Stimulated activated CD8-positive, alpha-beta memory T cell treated with anti-CD3 and anti-CD28 coated beads, Interleukin-15, amount 100 ng/mL, for 1 hour (primary cell): ENCODE measurements at regions not wholly inside any gene's neighbourhood (a gene's known extent, or its start where the extent isn't known, plus 50 kb on each side); places are given as distances from the start of the nearest gene placed in this dataset.

Experiments used
- DNase-seq: peaks from one replicate; pipeline ENCODE4 v3.0.0-alpha.2; 2020; ENCODE audit warnings: low read depth

DNA sequence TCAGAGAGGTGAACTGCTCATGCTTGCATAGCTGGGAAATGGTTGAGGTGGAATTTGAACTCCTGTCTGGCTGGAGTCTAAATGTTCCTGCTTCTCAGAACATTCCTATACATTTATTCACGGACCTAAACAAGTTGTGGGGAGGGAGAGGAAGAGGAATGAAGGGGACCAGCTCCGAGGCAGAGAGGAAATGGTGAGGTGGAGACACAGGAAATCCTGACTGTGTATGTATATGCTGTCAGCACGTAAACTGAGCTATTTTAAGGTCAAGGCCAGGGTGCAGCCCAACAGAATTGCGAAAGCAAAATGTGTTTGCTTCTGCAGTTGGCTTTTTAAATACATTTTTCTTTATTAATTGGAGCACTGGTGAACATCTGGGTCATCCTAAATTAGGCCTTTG, 74.1 kb upstream of the POMGNT2 start:
- DNase-seq, result peak; percentile 17

- no peak for DNase-seq
Measured at GRCh38 chr3:43178891-43179366, 73.0 kb upstream of the POMGNT2 start.

- DNase-seq, result no peak
Measured at GRCh38 chr3:43177085-43177484, 71.2 kb upstream of the POMGNT2 start.

DNA sequence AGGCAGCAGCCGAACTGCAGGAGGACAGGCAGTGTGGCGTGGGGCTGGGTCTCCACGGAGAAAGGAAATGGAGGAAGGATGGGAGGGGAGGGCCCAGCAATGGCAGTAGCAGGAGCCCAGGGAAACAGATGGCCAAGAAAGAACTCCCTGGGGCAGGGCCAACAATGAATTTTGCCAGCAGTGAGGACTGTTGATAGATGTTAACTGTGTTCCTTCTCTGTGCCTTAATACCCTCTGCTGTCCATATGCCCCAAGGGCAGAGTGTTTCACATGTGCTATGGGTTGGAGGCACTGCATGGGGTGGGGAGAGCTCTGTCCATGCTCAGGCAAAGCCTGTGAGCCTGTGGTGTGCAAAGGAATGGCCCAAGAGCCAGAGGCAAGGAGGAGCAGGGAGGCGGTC, 70.8 kb upstream of the POMGNT2 start:
- no peak for DNase-seq

- DNase-seq, result no peak
Measured at GRCh38 chr3:43175541-43175940, 69.7 kb upstream of the POMGNT2 start.

DNA sequence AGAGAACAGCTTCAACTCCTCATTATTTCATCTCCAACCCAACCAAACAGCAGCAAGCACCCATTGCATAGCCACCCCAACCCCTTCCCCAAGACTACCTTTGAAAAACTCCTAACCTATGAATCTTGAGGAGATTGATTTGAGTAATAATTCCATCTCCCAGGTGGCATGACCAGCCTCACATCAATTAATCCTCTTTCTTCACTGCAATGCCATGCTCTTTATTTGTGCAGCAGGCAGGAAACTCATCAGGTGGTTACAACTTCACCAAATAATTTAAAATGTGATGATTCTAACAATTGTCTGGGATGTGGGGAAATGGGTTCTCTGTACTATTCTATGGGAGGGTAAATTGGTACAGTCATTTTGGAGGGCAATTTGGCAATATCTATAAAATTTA, 68.1 kb upstream of the POMGNT2 start:
- no peak for DNase-seq

- DNase-seq, result no peak
Measured at GRCh38 chr3:43171748-43172147, 65.9 kb upstream of the POMGNT2 start.

GRCh38 chr3:43170553-43170952, 64.7 kb upstream of the POMGNT2 start:
- DNase-seq, result no peak

DNA sequence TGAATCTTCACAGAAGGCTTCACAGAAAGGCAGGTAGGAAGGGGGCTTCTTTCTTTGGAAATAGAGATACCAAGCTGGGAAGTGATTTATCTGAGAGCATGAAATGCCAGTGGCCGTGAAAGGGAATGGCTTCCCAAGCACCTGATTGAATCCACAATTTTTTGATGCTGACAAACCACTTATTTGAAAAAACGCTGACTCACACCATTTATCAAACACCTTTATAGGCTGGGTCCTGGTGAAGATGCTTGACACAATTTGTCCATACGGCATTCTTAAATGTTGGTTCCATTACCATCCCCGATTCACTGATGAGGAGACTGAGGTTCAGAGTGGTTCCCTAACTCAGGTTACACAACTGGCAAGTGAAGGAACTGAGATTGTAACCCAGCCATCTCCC, 64.1 kb upstream of the POMGNT2 start:
- DNase-seq, result no peak

- DNase-seq, result no peak
Measured at GRCh38 chr3:43166406-43166805, 60.5 kb upstream of the POMGNT2 start.

GRCh38 chr3:43165786-43166185, 59.9 kb upstream of the POMGNT2 start:
- DNase-seq, result no peak

DNA sequence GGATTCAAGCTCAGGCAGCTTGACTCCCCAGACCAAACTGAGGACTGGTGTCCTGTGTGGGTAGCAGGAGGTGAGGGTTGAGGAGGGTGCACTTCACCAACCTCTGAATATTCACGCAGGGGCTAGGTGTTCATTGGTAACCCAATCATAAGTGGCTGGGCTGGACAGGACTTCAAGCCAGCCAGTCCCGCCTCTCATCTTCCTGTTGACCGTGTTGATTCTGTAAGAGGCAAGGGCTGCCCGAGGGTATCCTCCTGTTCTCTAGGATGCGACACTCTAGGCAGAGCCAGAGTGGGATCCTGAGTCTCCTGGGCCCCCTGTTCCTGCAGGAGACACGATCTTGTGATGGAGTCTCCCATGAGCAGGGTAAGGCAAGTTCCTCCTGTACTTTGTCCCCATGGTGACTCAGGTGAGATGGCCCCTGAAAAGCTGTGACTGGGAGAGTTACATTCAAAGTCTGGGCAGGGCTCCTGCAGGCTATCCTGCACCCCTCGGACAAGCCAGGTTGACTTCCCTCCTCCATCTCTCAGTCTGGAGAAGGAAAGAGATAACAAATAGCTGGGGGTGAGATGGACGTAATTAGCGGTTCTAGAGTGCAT, 58.1 kb upstream of the POMGNT2 start:
- DNase-seq, result no peak

- no peak for DNase-seq
Measured at GRCh38 chr3:43162230-43163084, 56.6 kb upstream of the POMGNT2 start.

GRCh38 chr3:43161684-43162229, 55.9 kb upstream of the POMGNT2 start:
- DNase-seq, result no peak

DNA sequence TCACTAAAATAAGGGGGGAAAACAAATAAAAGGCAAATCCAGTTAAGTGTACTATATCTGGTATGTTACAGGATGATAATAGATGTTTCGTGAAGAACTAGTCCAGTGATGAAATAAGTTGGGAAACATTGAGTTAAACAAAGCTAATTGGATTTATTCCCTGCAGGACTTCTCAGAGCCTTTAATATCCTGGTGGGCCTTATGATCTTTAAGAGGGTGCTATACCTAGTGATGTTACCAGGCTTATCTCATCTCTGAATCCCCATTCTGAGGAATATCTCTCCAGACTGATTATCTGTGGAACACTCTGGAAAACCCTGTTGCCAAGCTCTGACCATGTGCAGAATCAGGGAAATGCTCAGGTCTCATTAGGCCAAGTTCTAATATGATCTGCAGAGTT, 54.8 kb upstream of the POMGNT2 start:
- no peak for DNase-seq

DNA sequence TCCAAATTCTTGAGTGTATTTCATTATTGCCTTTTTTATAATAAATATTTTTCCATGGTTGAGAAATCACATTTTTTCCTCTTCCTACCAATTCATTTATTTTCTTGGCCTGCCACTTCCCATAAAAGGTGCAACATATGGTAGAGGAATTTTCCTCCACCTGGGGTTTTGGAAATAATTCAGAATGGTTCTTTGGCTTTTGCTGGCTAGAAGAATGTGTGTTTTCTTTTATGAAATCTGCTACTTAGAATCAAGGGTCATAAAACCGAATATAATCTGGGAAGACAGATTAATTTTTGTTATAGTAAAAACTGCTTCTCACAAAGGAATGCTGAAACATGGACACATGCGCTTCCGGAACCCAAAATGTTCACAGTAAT, 54.0 kb upstream of the POMGNT2 start:
- no peak for DNase-seq

DNA sequence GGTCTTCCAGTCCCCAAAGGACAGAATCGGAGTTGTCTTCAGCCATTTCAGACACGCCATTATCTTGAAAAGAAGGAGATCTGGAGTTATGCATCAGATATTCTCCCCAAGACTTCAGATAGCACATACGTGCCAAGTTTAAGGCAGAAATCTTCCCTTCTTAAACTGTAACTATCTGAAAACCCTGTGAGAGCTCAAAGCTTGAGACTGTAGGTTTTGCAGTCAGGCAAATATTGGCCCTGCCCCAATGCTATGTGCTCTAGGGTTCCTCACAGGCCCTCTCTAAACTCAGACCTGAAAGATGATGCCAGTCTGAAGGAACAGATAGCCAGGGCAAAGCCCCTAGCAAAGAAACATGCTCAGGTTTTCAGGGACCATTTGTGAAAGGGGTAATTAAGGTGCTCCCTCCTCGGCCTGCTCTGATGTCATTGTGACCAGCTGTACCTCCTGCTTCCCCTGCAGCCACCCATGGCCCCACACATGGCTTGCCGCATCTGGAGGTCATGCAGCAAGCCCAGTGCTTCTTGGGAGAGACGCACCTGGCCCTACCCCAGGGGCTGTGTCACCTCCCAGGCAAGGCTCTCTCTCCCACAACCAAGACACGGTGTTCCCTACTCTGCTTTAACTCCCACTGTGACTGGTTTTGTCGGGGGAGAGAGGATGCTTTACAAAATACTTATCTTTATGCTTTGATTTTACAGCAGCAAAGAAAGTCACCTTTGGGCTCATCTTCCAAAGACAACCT, 53.4 kb upstream of the POMGNT2 start:
- no peak for DNase-seq

DNA sequence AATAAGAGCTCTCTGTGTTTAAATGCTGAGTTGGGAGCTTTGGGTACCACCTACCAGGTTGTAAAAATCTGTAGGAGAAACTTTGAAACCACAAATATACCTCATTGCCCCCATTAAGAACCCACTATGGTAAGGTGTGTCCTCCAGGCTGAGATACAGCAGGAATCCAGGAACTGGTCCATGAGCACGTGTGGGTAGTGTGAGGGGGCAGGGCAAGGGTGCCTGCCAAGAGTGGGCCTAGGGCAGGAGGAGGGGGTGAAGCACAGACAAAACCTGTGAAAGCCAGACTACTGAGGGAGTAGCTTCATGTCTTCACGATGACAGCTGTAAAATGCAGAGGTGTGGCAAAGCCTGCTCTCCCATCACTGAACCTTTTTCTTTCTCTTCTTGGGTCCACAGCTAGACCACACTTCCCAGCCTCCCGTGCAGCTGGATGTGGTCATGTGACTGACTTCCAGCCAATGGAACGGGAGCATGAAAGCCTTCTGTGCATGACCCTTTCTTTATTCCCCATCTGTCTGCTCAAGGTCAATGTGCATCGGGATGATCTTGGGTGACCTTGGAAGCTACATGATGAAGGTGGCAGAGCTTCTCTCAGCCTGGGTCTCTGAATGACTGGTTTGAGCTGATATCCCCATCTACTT, 51.1 kb upstream of the POMGNT2 start:
- DNase-seq, result no peak

DNA sequence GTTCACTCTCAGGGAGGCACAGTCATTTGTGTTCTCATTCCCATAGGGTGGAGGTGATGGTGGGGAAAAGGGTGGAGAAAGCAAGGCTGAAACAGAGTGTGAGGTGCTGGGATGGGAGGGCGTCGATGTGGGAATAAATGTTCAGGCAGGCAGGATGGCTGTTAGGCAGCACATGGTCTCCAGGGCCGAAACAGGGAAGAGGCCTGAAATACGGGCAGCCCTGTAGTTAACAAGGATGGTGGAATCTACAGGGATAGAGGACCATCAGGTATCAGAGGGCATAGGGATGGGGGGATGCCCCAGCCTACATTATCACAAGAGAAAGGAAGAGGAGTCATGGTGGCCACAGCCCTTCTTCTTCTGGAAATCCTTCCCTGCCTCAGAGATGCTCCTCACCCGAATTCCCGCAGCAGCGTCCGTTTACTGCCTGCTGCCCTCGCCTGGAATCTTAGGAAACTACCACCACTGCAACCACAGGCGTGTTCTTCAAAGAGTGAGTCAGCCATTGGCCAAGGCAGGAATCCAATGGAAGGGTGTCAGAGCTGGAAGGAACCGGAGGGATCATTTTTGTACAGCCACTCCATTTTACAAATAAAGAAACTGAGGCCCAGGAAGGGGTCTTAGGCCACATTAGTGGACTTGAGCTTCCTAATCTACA, 49.7 kb upstream of the POMGNT2 start:
- DNase-seq, result no peak
